Neural progenitor cell (in vitro differentiated cells): ENCODE measurements at regions not wholly inside any gene's neighbourhood (a gene's known extent, or its start where the extent isn't known, plus 50 kb on each side); places are given as distances from the start of the nearest gene placed in this dataset.
A peak's percentile ranks its signal among the peaks of the same experiment; 100 is the strongest.

Source experiments
- DNase-seq: peaks from one replicate; pipeline ENCODE4 v3.0.0-alpha.2; 2016; ENCODE audit warnings: low spot score
- H2AFZ ChIP-seq: fragments of 200-600 bp; sonication (generic); replicated peaks from 2 replicates; pipeline ENCODE4 v1.6.1; 2016; ENCODE audit warnings: antibody characterized with exemption
- H3F3A ChIP-seq: fragments of 200-600 bp; sonication (generic); 2 replicates; pipeline ENCODE4 v1.6.1; 2016; ENCODE audit warnings: antibody characterized with exemption, low read depth
- H3K27ac ChIP-seq: fragments of 200-600 bp; sonication (generic); 2 replicates; pipeline ENCODE4 v1.5.1; 2016; ENCODE audit warnings: mild to moderate bottlenecking
- H3K27me3 ChIP-seq: fragments of 200-600 bp; sonication (generic); 2 replicates; pipeline ENCODE4 v1.6.1; 2016; ENCODE audit warnings: mild to moderate bottlenecking, moderate library complexity
- H3K36me3 ChIP-seq: fragments of 200-600 bp; sonication (generic); 2 replicates; pipeline ENCODE4 v1.5.1; 2016
- H3K4me1 ChIP-seq: fragments of 200-600 bp; sonication (generic); 2 replicates; pipeline ENCODE4 v1.6.1; 2016; ENCODE audit warnings: mixed run types
- H3K4me2 ChIP-seq: fragments of 200-600 bp; sonication (generic); 2 replicates; pipeline ENCODE4 v1.6.1; 2016
- H3K4me3 ChIP-seq: fragments of 200-600 bp; sonication (generic); 2 replicates; pipeline ENCODE4 v1.5.1; 2016
- H3K79me2 ChIP-seq: fragments of 200-600 bp; sonication (generic); 2 replicates; pipeline ENCODE4 v1.6.1; 2016; ENCODE audit warnings: low read depth
- H3K9ac ChIP-seq: fragments of 200-600 bp; sonication (generic); 2 replicates; pipeline ENCODE4 v1.6.1; 2016
- H3K9me3 ChIP-seq: fragments of 200-600 bp; sonication (generic); 2 replicates; pipeline ENCODE4 v1.5.1; 2016; ENCODE audit warnings: low read depth
- H4K20me1 ChIP-seq: fragments of 200-600 bp; sonication (generic); 2 replicates; pipeline ENCODE4 v1.6.1; 2016; ENCODE audit warnings: low read depth
- H3K27ac Mint-ChIP-seq: 3 replicates; pipeline ENCODE4 v1.8.0; 2021; ENCODE audit warnings: mixed read lengths
- H3K27me3 Mint-ChIP-seq: 2 replicates; pipeline ENCODE4 v1.8.0; 2022; ENCODE audit warnings: low read depth, mild to moderate bottlenecking, inconsistent platforms, moderate library complexity, mixed read lengths; ENCODE audit not compliant: insufficient read depth
- H3K36me3 Mint-ChIP-seq: 3 replicates; pipeline ENCODE4 v1.8.0; 2021; ENCODE audit warnings: mixed read lengths
- H3K4me1 Mint-ChIP-seq: 3 replicates; pipeline ENCODE4 v1.8.0; 2021; ENCODE audit warnings: mixed read lengths
- H3K4me3 Mint-ChIP-seq: 3 replicates; pipeline ENCODE4 v1.8.0; 2021; ENCODE audit warnings: mild to moderate bottlenecking, moderate library complexity, mixed read lengths
- H3K9me3 Mint-ChIP-seq: 3 replicates; pipeline ENCODE4 v1.8.0; 2020; ENCODE audit warnings: mixed read lengths
- EZH2 ChIP-seq: fragments of 200-600 bp; sonication (generic); IDR thresholded peaks from 2 replicates; pipeline ENCODE4 v1.6.1; 2017; ENCODE audit warnings: antibody characterized with exemption, mild to moderate bottlenecking, moderate library complexity
- EZH2phosphoT487 ChIP-seq: fragments of 200-600 bp; sonication (generic); IDR thresholded peaks from 2 replicates; pipeline ENCODE4 v1.6.1; 2017; ENCODE audit warnings: antibody characterized with exemption
- TF ChIP-seq, protein P1 (sequence below): fragments of 200-600 bp; sonication (generic); IDR thresholded peaks from 2 replicates; pipeline ENCODE4 v1.5.1; 2017; ENCODE audit warnings: antibody characterized with exemption, mild to moderate bottlenecking

DNA sequence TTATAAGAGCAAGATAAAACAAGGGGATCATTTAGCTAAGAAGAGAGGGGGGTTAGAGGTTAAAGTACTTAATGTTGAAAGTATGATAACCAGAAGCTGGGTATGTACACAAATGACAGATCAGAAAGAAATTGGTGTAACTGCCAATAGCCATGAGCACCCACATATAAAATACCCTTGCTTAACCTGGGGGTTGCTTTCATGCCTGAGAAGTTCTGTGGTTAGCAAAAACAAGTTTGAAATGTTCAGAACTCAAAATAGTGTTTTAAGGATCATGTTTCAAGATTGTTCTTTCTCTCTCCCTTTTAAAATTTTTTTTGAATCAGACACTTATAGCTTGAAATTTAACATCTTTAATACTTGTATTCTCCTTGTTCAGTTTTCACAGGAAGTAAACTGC, 321.4 kb upstream of the GBE1 start:
- H3K27me3 Mint-ChIP-seq = no peaks in the 10 kb centered on the region
- H3K27ac Mint-ChIP-seq = no peak overlapping the region
- Histone ChIP-seq H4K20me1 (no peaks in the 10 kb centered on the region), H3K9me3 (no peaks in the 10 kb centered on the region), H3K27ac (no peak overlapping the region), H3K4me3 (no peak overlapping the region), H3K36me3 (no peaks in the 10 kb centered on the region), H3K4me2 (no peak overlapping the region), H3K27me3 (no peaks in the 10 kb centered on the region), H3K4me1 (peaks cover 18% of the 10 kb centered on the region), H2AFZ (no peak overlapping the region), H3F3A (no peaks in the 10 kb centered on the region), H3K79me2 (no peaks in the 10 kb centered on the region), H3K9ac (no peak overlapping the region)
- TF ChIP-seq EZH2phosphoT487 (no peak), EZH2 (no peak)
- TF ChIP-seq, protein P1, sequence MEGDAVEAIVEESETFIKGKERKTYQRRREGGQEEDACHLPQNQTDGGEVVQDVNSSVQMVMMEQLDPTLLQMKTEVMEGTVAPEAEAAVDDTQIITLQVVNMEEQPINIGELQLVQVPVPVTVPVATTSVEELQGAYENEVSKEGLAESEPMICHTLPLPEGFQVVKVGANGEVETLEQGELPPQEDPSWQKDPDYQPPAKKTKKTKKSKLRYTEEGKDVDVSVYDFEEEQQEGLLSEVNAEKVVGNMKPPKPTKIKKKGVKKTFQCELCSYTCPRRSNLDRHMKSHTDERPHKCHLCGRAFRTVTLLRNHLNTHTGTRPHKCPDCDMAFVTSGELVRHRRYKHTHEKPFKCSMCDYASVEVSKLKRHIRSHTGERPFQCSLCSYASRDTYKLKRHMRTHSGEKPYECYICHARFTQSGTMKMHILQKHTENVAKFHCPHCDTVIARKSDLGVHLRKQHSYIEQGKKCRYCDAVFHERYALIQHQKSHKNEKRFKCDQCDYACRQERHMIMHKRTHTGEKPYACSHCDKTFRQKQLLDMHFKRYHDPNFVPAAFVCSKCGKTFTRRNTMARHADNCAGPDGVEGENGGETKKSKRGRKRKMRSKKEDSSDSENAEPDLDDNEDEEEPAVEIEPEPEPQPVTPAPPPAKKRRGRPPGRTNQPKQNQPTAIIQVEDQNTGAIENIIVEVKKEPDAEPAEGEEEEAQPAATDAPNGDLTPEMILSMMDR = no peak
- no peaks in the 10 kb centered on the region for H3K9me3 Mint-ChIP-seq
- no peaks in the 10 kb centered on the region for H3K36me3 Mint-ChIP-seq
- peaks cover 14% of the 10 kb centered on the region for H3K4me1 Mint-ChIP-seq
- DNase-seq = no peak
- H3K4me3 Mint-ChIP-seq = no peak overlapping the region

DNA sequence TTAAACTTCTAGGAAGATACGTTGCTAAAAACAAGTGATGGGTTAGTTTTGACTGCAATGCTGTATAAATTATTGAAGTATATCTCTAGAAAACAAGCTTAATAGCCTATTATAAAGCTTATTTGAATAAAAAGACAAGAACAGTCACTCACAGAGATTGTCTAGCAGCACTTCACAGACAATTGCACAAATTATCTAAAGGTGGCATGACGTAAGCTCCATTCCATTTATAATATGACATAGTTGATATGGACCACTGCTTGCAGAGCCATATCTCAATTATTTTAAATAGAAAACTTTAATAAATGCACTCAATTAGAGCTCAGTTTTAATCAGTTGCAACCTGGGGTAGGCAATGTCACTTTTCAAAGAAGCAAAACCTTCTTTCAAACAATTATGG, 319.9 kb upstream of the GBE1 start:
- no peak for DNase-seq
- Mint-ChIP-seq H3K4me1 (peaks cover 14% of the 10 kb centered on the region), H3K4me3 (no peak overlapping the region), H3K36me3 (no peaks in the 10 kb centered on the region), H3K9me3 (no peaks in the 10 kb centered on the region), H3K27me3 (no peaks in the 10 kb centered on the region), H3K27ac (no peak overlapping the region)
- Histone ChIP-seq H3K27me3 (no peaks in the 10 kb centered on the region), H4K20me1 (no peaks in the 10 kb centered on the region), H3K4me2 (no peak overlapping the region), H3K36me3 (no peaks in the 10 kb centered on the region), H3F3A (no peaks in the 10 kb centered on the region), H3K9me3 (no peaks in the 10 kb centered on the region), H3K27ac (no peak overlapping the region), H3K79me2 (no peaks in the 10 kb centered on the region), H3K4me3 (no peak overlapping the region), H3K4me1 (peaks cover 18% of the 10 kb centered on the region), H3K9ac (no peak overlapping the region), H2AFZ (no peak overlapping the region)
- TF ChIP-seq, protein P1 = no peak
- TF ChIP-seq EZH2 = no peak
- no peak for TF ChIP-seq EZH2phosphoT487

GRCh38 chr3:82080792-82081191, 319.3 kb upstream of the GBE1 start:
- Histone ChIP-seq H3K36me3 (no peaks in the 10 kb centered on the region), H2AFZ (peak overlapping the region; percentile 21), H3K4me2 (no peak overlapping the region), H3K27ac (no peak overlapping the region), H3K4me1 (peaks cover 17% of the 10 kb centered on the region), H4K20me1 (no peaks in the 10 kb centered on the region), H3F3A (no peaks in the 10 kb centered on the region), H3K27me3 (no peaks in the 10 kb centered on the region), H3K9ac (no peak overlapping the region), H3K9me3 (no peaks in the 10 kb centered on the region), H3K79me2 (no peaks in the 10 kb centered on the region), H3K4me3 (no peak overlapping the region)
- DNase-seq = no peak
- Mint-ChIP-seq H3K36me3 (no peaks in the 10 kb centered on the region), H3K9me3 (no peaks in the 10 kb centered on the region), H3K27me3 (no peaks in the 10 kb centered on the region), H3K4me3 (no peak overlapping the region), H3K27ac (no peak overlapping the region), H3K4me1 (peaks cover 14% of the 10 kb centered on the region)
- TF ChIP-seq EZH2phosphoT487 = no peak
- TF ChIP-seq, protein P1 = no peak
- no peak for TF ChIP-seq EZH2
